Gastrocnemius medialis (tissue), 4 donors: ENCODE measurements at regions not wholly inside any gene's neighbourhood (a gene's known extent, or its start where the extent isn't known, plus 50 kb on each side); places are given as distances from the start of the nearest gene placed in this dataset.

Experiments used
- ATAC-seq, 2 donors: fragments of 150-250 bp; one replicate each; pipeline ENCODE4 v1.9.1; 2016
- DNase-seq, 2 donors: peaks; one replicate each; pipeline ENCODE4 v3.0.0-alpha.2; 2019
- H3K27ac ChIP-seq, 4 donors: fragments of 200-600 bp; sonication (generic); 1 replicate in 1 of 4; 2 replicates in 3 of 4; pipeline ENCODE4 v1.5.1; 2016 to 2018; ENCODE audit warnings: mild to moderate bottlenecking in 2 of 4, moderate library complexity in 1 of 4
- H3K27me3 ChIP-seq, 3 donors: fragments of 200-600 bp; sonication (generic) in 2 of 3; 1 replicate in 1 of 3; 2 replicates in 2 of 3; pipeline versions ENCODE4 v1.5.1 to v1.6.0; 2016 to 2019; ENCODE audit warnings: mild to moderate bottlenecking in 1 of 3, moderate library complexity in 1 of 3
- H3K36me3 ChIP-seq, 2 donors: fragments of 200-600 bp; sonication (generic) in 1 of 2; one replicate each; pipeline ENCODE4 v1.5.1; 2017 to 2018
- H3K4me1 ChIP-seq, 2 donors: fragments of 200-600 bp; sonication (generic) in 1 of 2; one replicate each; pipeline ENCODE4 v1.5.1; 2016 to 2017; ENCODE audit warnings: mild to moderate bottlenecking in 2 of 2
- H3K4me3 ChIP-seq, 4 donors: fragments of 200-600 bp; sonication (generic) in 3 of 4; 1 replicate in 1 of 4; 2 replicates in 3 of 4; pipeline ENCODE4 v1.5.1; 2016 to 2019; ENCODE audit warnings: mild to moderate bottlenecking in 2 of 4
- H3K9me3 ChIP-seq, 3 donors: fragments of 200-600 bp; sonication (generic) in 2 of 3; 1 replicate in 1 of 3; 2 replicates in 2 of 3; pipeline ENCODE4 v1.5.1; 2016 to 2019
- POLR2A ChIP-seq, 2 donors: fragments of 450-650 bp; IDR thresholded peaks; one replicate each; pipeline ENCODE4 v1.6.1; 2017; ENCODE audit warnings: antibody characterized with exemption in 2 of 2, mild to moderate bottlenecking in 2 of 2, moderate library complexity in 2 of 2
- in situ Hi-C, 4 donors: fragments of 200-750 bp; cut with MboI; loops; one replicate each; pipeline versions ENCODE4 v1.15.0 to v1.8.0; 2017; ENCODE audit warnings: low sequenced_read_pairs in 4 of 4
- intact Hi-C: fragments of 100-400 bp; cut with DNase I; formaldehyde crosslinking; loops from one replicate; pipeline ENCODE4 v1.15.1; 2023; ENCODE audit warnings: low total_unique reads
- TF ChIP-seq, protein P1 (sequence below), 5 experiments: fragments of 450-650 bp in 3 of 5; fragments of 200-600 bp in 2 of 5; sonication (generic) in 2 of 5; IDR thresholded peaks in 4 of 5; conservative IDR thresholded peaks in 1 of 5; 1 replicate in 4 of 5; 2 replicates in 1 of 5; pipeline ENCODE4 v1.5.1; 2016 to 2019; ENCODE audit warnings: antibody characterized with exemption in 5 of 5, mild to moderate bottlenecking in 3 of 5, moderate library complexity in 3 of 5

DNA sequence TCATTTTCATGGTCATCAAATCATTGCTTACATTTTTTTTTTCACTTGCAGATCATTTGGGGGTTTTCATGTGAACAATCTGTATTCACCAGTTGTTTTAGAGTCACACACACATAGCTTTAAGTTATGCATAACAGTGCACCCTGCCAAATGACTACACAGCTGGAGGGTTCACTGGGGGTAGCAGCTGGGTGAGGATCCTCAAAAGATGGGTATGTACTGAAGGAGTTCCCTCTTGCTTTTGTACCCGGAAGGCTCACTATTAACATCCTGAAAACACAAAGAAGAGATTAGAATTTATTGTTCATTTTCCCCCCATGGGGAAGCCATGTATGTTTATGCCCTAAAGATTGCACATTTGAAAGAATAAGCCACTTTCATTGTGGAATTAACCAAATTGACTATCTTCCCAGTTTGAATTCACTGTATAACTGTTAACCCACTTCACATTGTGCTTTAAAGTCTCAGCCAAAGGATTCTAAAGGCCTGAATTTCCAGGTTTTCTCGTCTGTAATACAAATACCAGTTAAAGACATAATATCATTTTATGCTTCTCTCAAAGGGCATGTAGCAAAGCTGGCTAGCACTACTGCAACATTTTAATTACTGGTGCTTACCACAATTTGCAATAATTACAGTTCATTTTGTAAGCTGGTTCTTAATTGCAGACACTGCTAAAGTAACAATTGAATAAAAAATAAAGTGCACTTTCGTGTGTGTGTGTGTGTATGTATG, 466.4 kb upstream of the MEF2C start:
- no peaks in the 10 kb centered on the region for H3K9me3 ChIP-seq
- no peak overlapping the region for H3K27ac ChIP-seq
- no peak overlapping the region for H3K4me3 ChIP-seq
- no peaks in the 10 kb centered on the region for H3K27me3 ChIP-seq
- no peaks in the 10 kb centered on the region for H3K36me3 ChIP-seq
- no peak for DNase-seq
- peaks cover 0 to 5% of the 10 kb centered on the region in 2 donors for H3K4me1 ChIP-seq
- in situ Hi-C loops (no loop called here), intact Hi-C loops (no loop called here)
- TF ChIP-seq, protein P1, sequence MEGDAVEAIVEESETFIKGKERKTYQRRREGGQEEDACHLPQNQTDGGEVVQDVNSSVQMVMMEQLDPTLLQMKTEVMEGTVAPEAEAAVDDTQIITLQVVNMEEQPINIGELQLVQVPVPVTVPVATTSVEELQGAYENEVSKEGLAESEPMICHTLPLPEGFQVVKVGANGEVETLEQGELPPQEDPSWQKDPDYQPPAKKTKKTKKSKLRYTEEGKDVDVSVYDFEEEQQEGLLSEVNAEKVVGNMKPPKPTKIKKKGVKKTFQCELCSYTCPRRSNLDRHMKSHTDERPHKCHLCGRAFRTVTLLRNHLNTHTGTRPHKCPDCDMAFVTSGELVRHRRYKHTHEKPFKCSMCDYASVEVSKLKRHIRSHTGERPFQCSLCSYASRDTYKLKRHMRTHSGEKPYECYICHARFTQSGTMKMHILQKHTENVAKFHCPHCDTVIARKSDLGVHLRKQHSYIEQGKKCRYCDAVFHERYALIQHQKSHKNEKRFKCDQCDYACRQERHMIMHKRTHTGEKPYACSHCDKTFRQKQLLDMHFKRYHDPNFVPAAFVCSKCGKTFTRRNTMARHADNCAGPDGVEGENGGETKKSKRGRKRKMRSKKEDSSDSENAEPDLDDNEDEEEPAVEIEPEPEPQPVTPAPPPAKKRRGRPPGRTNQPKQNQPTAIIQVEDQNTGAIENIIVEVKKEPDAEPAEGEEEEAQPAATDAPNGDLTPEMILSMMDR (IDR thresholded peaks at IDR 0.05 in 4 of 5, conservative IDR thresholded peaks at IDR 0.05 in 1 of 5), result no peak
- no peak for TF ChIP-seq POLR2A (IDR thresholded peaks at IDR 0.05)
- ATAC-seq, result no peak

DNA sequence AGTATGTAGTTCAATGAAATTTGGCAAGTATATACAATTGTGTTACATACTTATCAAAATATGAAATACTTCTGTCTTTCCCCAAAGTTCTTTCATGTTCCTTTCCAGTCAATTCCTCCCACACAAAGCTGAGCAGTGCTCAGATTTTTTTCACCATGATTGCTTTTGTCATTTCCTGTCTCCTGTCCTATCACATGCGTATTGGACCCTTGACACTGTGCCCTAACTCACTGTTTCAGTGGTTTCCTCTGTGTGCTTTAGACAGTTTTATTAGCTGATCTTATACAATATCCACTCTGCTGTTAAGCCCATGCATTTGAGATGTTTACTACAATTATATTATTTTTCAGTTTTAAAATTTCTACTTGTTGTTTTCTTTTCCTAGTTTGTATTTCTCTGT, 463.6 kb upstream of the MEF2C start:
- Histone ChIP-seq H3K36me3 (no peaks in the 10 kb centered on the region), H3K27me3 (no peaks in the 10 kb centered on the region), H3K4me1 (peaks cover 0 to 4% of the 10 kb centered on the region in 2 donors), H3K27ac (no peak overlapping the region), H3K9me3 (no peaks in the 10 kb centered on the region), H3K4me3 (no peak overlapping the region)
- intact Hi-C loops (no loop called here), in situ Hi-C loops (no loop called here)
- ATAC-seq, result no peak
- DNase-seq, result no peak
- TF ChIP-seq, protein P1 (IDR thresholded peaks at IDR 0.05 in 4 of 5, conservative IDR thresholded peaks at IDR 0.05 in 1 of 5), result no peak
- TF ChIP-seq POLR2A (IDR thresholded peaks at IDR 0.05), result no peak

DNA sequence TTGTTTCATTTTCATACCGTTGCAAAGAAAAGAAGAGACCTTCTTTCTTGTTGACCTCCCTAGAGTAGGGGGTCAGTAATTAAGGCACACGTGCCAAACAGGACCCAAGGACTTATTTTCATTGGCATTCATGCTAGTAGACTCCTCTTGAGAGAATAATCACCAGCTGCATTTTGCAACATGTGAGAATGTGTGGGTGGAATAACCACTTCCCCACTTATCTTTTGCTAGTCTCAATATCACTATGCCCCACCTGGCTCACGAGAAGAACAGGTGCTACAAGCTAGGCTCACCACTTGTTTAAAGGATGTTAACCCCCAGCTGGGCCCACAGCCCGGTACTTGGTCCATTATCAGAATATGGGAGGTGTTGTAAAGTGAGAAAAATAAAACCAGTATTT, 460.7 kb upstream of the MEF2C start:
- no peak for TF ChIP-seq POLR2A (IDR thresholded peaks at IDR 0.05)
- TF ChIP-seq, protein P1 (IDR thresholded peaks at IDR 0.05 in 4 of 5, conservative IDR thresholded peaks at IDR 0.05 in 1 of 5), result no peak
- no peaks in the 10 kb centered on the region for H3K36me3 ChIP-seq
- no peak overlapping the region for H3K4me3 ChIP-seq
- intact Hi-C loops, result no loop called here
- no peak for DNase-seq
- no peak overlapping the region for H3K27ac ChIP-seq
- ATAC-seq, result no peak
- peaks cover 0 to 4% of the 10 kb centered on the region in 2 donors for H3K4me1 ChIP-seq
- in situ Hi-C loops, result no loop called here
- H3K27me3 ChIP-seq, result no peaks in the 10 kb centered on the region
- H3K9me3 ChIP-seq, result no peaks in the 10 kb centered on the region

DNA sequence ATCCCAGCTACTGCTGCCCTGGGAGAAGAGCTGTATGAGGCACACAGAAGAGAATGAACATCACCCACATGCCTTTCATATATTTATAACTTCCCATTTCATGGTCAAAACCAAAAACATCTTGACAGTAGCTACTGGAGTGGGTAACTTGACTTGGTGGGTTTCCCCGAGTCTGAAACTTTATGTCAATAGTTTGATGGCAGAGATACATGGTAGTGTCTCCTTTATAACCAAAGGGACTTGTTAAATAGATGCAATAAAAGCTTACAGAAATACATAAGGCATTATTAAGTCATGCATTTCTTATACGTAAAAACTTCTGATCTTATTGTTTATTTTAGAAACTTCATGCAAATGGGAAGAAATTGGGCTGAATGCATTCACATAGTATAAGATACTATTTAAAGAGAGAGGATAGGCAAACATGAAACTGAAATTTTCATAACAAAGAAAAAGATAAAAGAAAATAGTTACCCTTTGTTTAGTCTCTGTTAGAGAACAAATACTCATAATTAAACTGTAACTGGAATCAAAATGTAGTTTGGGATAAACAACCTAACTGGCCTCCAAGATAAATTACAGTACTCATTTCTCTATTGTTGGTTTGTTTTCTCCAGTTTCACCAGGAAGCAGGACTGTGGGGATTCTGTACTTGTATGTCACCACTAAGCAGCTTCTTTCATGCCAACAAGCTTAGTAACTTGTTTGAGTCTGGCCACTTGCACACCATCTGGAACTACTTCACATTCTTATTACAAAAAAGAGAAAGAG, 459.3 kb upstream of the MEF2C start:
- H3K9me3 ChIP-seq, result no peaks in the 10 kb centered on the region
- H3K4me1 ChIP-seq, result peaks cover 0 to 4% of the 10 kb centered on the region in 2 donors
- TF ChIP-seq POLR2A (IDR thresholded peaks at IDR 0.05), result no peak
- TF ChIP-seq, protein P1 (IDR thresholded peaks at IDR 0.05 in 4 of 5, conservative IDR thresholded peaks at IDR 0.05 in 1 of 5), result no peak
- no peaks in the 10 kb centered on the region for H3K27me3 ChIP-seq
- intact Hi-C loops (no loop called here), in situ Hi-C loops (no loop called here)
- no peak for ATAC-seq
- DNase-seq, result no peak
- H3K27ac ChIP-seq, result no peak overlapping the region
- H3K4me3 ChIP-seq, result no peak overlapping the region
- no peaks in the 10 kb centered on the region for H3K36me3 ChIP-seq
